C4-2B (cell line): ENCODE measurements at regions not wholly inside any gene's neighbourhood (a gene's known extent, or its start where the extent isn't known, plus 50 kb on each side); places are given as distances from the start of the nearest gene placed in this dataset.

Experiments
- ZFX ChIP-seq: fragments of 450-650 bp; IDR thresholded peaks from 2 replicates; pipeline ENCODE4 v1.6.1; 2017
- TF ChIP-seq, protein P1 (sequence below): fragments of 450-650 bp; conservative IDR thresholded peaks from 2 replicates; pipeline ENCODE4 v1.5.1; 2017; ENCODE audit warnings: mild to moderate bottlenecking

DNA sequence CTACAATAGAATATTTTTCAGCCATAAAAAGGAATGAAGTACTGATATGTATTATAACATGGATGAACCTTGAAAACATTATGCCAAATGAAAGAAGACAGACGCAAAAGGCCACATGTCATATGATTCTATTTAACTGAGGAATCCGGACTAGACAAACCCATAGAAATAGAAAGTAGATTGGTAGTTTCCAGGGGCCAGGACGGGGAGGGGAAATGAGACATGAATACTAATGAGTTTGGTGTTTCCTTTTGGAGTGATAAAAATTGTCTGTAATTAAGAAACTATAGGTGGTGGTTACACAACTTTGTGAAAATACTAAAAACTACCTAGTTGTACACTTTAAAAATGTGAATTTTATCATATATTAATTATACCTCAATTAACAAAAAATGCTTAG is 247.6 kb downstream of the BCAT1 start:
- TF ChIP-seq, protein P1, sequence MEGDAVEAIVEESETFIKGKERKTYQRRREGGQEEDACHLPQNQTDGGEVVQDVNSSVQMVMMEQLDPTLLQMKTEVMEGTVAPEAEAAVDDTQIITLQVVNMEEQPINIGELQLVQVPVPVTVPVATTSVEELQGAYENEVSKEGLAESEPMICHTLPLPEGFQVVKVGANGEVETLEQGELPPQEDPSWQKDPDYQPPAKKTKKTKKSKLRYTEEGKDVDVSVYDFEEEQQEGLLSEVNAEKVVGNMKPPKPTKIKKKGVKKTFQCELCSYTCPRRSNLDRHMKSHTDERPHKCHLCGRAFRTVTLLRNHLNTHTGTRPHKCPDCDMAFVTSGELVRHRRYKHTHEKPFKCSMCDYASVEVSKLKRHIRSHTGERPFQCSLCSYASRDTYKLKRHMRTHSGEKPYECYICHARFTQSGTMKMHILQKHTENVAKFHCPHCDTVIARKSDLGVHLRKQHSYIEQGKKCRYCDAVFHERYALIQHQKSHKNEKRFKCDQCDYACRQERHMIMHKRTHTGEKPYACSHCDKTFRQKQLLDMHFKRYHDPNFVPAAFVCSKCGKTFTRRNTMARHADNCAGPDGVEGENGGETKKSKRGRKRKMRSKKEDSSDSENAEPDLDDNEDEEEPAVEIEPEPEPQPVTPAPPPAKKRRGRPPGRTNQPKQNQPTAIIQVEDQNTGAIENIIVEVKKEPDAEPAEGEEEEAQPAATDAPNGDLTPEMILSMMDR, result no peak
- no peak for TF ChIP-seq ZFX
